Heart left ventricle (tissue), 13 donors: ENCODE measurements at regions not wholly inside any gene's neighbourhood (a gene's known extent, or its start where the extent isn't known, plus 50 kb on each side); places are given as distances from the start of the nearest gene placed in this dataset.

Experiments used
- CTCF ChIP-seq, 12 donors: fragments of 200-600 bp; sonication (generic) in 4 of 12; IDR thresholded peaks; one replicate each; pipeline versions ENCODE4 v1.5.0 to v1.8.0; 2018 to 2022; ENCODE audit warnings: antibody characterized with exemption in 12 of 12, mild to moderate bottlenecking in 5 of 12
- POLR2A ChIP-seq, 2 donors: fragments of 450-650 bp; IDR thresholded peaks; one replicate each; pipeline ENCODE4 v1.6.1; 2017; ENCODE audit warnings: antibody characterized with exemption in 2 of 2, mild to moderate bottlenecking in 2 of 2, moderate library complexity in 2 of 2
- donor health status: ischemic (EF 13 %, LVEDD 7.1; RV severe dilation, severe dysfunction).
- donor health status: DM: no; HTN: yes; CAD: no.
- donor health status: DM: no; HTN: no; CAD: no.
- donor health status: ischemic (EF 25% LVEDD 6.9; RV normal size, moderate dysfunction).
- donor health status: ischemic (EF 25% LVEDD 5.7; RV mildly dilated, moderate dysfunction).
- donor health status: ischemic (EF 35%, LVEDD 5.7; RV mildly dilated, moderate dysfunction).
- donor health status: nonischemic (EF 11% LVEDD 7.7; RV severe dilation, severe dysfunction).
- donor health status: DM: yes; HTN: yes; CAD: no.
- donor health status: PGD.
- donor health status: ischemic (EF 29% LVEDD 5.4; RV normal size, mild dysfunction).
- donor health status: nonischemic (EF 23%, LVEDD 6.1; RV moderate dilation, normal function).

- TF ChIP-seq CTCF (IDR thresholded peaks at IDR 0.05) (no peak), POLR2A (IDR thresholded peaks at IDR 0.05) (no peak)
Measured at GRCh38 chr2:235377176-235377575, 116.7 kb upstream of the AGAP1 start.
